Nephron (organoid): ENCODE measurements at regions not wholly inside any gene's neighbourhood (a gene's known extent, or its start where the extent isn't known, plus 50 kb on each side); places are given as distances from the start of the nearest gene placed in this dataset.

Experiments
- H3K27ac Mint-ChIP-seq, 3 experiments: 2 replicates each; pipeline ENCODE4 v1.8.0; 2020; ENCODE audit warnings: mixed read lengths in 3 of 3, mild to moderate bottlenecking in 2 of 3, moderate library complexity in 1 of 3
- H3K27me3 Mint-ChIP-seq: 2 replicates; pipeline ENCODE4 v1.8.0; 2021; ENCODE audit warnings: low read depth, mild to moderate bottlenecking, moderate library complexity, mixed read lengths
- H3K36me3 Mint-ChIP-seq: 2 replicates; pipeline ENCODE4 v1.8.0; 2020; ENCODE audit warnings: low read depth, mixed read lengths
- H3K4me1 Mint-ChIP-seq: 2 replicates; pipeline ENCODE4 v1.8.0; 2020; ENCODE audit warnings: mixed read lengths
- H3K4me3 Mint-ChIP-seq, 3 experiments: 2 replicates each; pipeline ENCODE4 v1.8.0; 2020; ENCODE audit warnings: mild to moderate bottlenecking in 3 of 3, mixed read lengths in 3 of 3, moderate library complexity in 2 of 3
- H3K9me3 Mint-ChIP-seq: 2 replicates; pipeline ENCODE4 v1.8.0; 2020; ENCODE audit warnings: mixed read lengths
- CTCF ChIP-seq, 3 experiments: fragments of 200-600 bp; sonication (generic); IDR thresholded peaks; one replicate each; pipeline ENCODE4 v1.5.0; 2021; ENCODE audit warnings: antibody characterized with exemption in 3 of 3; ENCODE audit not compliant: unreplicated experiment in 3 of 3

DNA sequence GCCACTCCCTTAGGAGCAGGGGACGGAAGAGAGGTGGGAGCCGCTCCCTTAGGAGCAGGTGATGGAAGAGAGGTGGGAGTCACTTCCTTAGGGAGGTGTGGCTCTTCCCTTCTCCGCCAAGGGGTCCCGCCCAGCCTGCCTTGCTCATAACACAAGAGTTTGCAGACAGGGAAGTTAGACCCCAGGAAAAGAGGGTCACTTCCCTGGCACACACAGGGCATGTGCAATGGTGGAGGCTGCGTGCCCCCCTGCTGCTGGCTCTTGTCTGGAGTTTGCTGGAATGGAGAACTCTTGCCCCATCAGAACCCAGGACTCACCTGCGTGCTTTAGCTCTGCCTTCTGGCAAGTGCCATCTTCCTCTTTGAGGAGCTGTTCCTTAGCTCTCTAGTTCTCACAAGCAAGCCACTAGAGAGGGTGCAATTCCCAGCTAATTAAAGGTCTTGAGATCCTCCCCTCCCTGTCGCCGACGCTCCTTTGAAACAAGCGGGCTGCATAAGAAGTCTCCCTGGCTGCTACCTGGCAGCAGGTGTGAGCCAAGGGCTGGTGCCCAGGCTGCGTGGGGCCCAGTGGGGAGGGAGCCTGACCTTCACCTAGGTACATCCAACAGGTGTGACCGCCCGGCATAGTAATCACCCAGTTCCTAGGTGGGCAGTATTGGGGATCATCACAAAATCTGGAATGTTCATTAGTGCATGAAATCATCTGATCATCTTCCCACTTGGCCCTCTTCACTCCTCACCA lies 281.6 kb downstream of the ZNF536 start:
- TF ChIP-seq CTCF (IDR thresholded peaks at IDR 0.05; ENCODE audit: unreplicated experiment in 3 of 3), result no peak
- peaks cover 16% of the 10 kb centered on the region for H3K27me3 Mint-ChIP-seq
- H3K9me3 Mint-ChIP-seq, result no peaks in the 10 kb centered on the region
- H3K36me3 Mint-ChIP-seq, result no peaks in the 10 kb centered on the region
- no peak overlapping the region for H3K4me3 Mint-ChIP-seq
- no peak overlapping the region for H3K27ac Mint-ChIP-seq
- peaks cover 18% of the 10 kb centered on the region for H3K4me1 Mint-ChIP-seq

DNA sequence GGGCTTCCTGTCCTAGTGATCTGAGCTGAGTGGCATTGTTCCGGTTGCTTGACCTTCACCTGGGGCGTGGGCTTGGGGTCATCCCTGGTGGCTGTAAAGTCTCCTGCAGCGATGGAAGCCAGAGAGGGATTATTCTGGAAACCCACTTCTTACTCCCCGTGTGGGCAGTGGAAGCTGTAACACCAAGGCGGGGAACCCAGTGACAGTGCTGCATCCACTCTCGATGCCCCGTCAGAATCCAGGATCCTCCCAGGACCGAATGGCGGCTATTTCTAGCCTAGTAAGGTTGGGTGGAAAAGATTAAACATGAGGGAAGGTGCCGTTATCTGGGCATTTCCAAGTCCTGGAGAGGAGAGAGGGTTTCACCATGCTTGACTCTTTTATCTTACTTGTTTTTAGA lies 280.6 kb downstream of the ZNF536 start:
- H3K9me3 Mint-ChIP-seq, result no peaks in the 10 kb centered on the region
- H3K4me1 Mint-ChIP-seq, result peaks cover 28% of the 10 kb centered on the region
- H3K4me3 Mint-ChIP-seq, result no peak overlapping the region
- no peaks in the 10 kb centered on the region for H3K36me3 Mint-ChIP-seq
- peaks cover 26% of the 10 kb centered on the region for H3K27me3 Mint-ChIP-seq
- no peak for TF ChIP-seq CTCF (IDR thresholded peaks at IDR 0.05; ENCODE audit: unreplicated experiment in 3 of 3)
- no peak overlapping the region for H3K27ac Mint-ChIP-seq

DNA sequence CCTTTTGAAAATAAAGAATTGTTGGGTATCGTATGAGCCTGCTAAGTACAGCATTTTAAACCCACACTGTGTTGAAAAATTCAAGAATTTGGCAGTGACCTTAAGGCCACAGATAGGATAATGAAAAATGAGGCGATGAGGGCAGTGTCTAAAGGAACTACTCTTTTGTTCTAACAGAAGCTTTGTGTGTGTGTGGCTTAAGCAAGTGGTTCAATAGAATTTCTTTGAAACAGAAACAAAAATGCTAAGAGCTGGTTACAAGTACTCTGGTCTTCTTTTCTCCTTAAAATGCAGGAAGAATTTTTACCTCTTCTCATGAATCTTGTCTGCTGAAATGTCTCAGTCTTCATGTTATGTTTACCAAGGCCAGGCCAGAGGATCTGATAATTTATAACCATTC lies 279.5 kb downstream of the ZNF536 start:
- H3K4me3 Mint-ChIP-seq, result no peak overlapping the region
- H3K9me3 Mint-ChIP-seq, result no peaks in the 10 kb centered on the region
- H3K27me3 Mint-ChIP-seq, result peaks cover 30% of the 10 kb centered on the region
- peaks cover 35% of the 10 kb centered on the region for H3K4me1 Mint-ChIP-seq
- no peak overlapping the region for H3K27ac Mint-ChIP-seq
- H3K36me3 Mint-ChIP-seq, result no peaks in the 10 kb centered on the region
- no peak for TF ChIP-seq CTCF (IDR thresholded peaks at IDR 0.05; ENCODE audit: unreplicated experiment in 3 of 3)

- Mint-ChIP-seq H3K4me3 (no peak overlapping the region), H3K27ac (no peak overlapping the region), H3K27me3 (peaks cover 36% of the 10 kb centered on the region), H3K4me1 (peaks cover 35% of the 10 kb centered on the region), H3K36me3 (no peaks in the 10 kb centered on the region), H3K9me3 (peaks cover 1% of the 10 kb centered on the region)
- no peak for TF ChIP-seq CTCF (IDR thresholded peaks at IDR 0.05; ENCODE audit: unreplicated experiment in 3 of 3)
Measured at GRCh38 chr19:30651066-30651465, 278.9 kb downstream of the ZNF536 start.

DNA sequence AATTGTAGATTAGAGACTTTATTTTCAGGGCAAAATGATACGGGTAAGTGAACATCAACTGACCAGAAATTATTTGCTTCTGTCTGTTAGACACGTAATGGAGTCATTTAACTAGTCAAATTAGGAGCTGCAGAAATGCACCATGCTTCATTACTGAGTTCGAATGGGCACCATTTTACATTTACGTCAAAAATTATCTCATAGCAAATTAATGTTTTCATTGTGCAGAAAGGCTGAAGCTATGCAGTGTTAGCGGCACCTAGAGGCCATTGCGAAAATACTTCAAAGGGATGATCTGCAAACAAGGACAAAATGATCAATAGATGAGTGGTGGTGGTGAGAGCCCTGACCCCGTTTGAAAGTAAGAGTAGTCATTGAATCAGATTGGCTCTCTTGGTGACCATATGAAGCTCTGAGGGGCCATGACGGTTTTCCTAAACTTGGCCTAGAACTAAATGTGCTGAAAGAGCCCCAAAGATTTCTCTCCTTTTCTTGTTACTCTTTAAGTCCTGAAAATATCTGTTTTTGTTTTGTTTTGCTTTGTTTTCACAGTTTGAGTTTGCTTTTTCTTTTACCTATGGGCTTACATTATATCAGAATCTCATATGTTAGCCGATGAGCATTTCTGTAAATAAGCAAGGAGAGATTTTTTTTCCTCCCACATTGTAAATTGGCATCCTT lies 277.9 kb downstream of the ZNF536 start:
- peak overlapping the region in 2 of 3 experiments; percentile 19 to 51 for H3K27ac Mint-ChIP-seq
- H3K4me1 Mint-ChIP-seq, result peaks cover 35% of the 10 kb centered on the region
- H3K9me3 Mint-ChIP-seq, result peaks cover 2% of the 10 kb centered on the region
- peaks cover 29% of the 10 kb centered on the region for H3K27me3 Mint-ChIP-seq
- no peak overlapping the region for H3K4me3 Mint-ChIP-seq
- H3K36me3 Mint-ChIP-seq, result no peaks in the 10 kb centered on the region
- peak; percentile 86 to 90 (median 89) for TF ChIP-seq CTCF (IDR thresholded peaks at IDR 0.05; ENCODE audit: unreplicated experiment in 3 of 3)
